SK-N-SH treated with all-trans-retinoic acid at 6 μM for 48 hours (cell line): ENCODE measurements at regions not wholly inside any gene's neighbourhood (a gene's known extent, or its start where the extent isn't known, plus 50 kb on each side); places are given as distances from the start of the nearest gene placed in this dataset.

Source experiments
- ARNTL ChIP-seq: fragments of 450-650 bp; formaldehyde crosslinking; IDR thresholded peaks from 2 replicates; pipeline ENCODE4 v1.5.0; 2020; ENCODE audit warnings: low read depth, mild to moderate bottlenecking, moderate library complexity, borderline replicate concordance
- CREB5 ChIP-seq: fragments of 250-450 bp; sonication (Bioruptor Pico); IDR thresholded peaks from 2 replicates; pipeline ENCODE4 v1.5.1; 2020; ENCODE audit warnings: low read depth, mild to moderate bottlenecking, moderate library complexity
- ZFP3 ChIP-seq: fragments of 250-450 bp; sonication (Bioruptor Pico); IDR thresholded peaks from 2 replicates; pipeline ENCODE4 v1.5.0; 2020; ENCODE audit warnings: mild to moderate bottlenecking, moderate library complexity
- ZFP30 ChIP-seq: fragments of 450-650 bp; formaldehyde crosslinking; IDR thresholded peaks from 2 replicates; pipeline ENCODE4 v1.5.0; 2022; ENCODE audit warnings: mild to moderate bottlenecking, moderate library complexity
- TF ChIP-seq, protein P1 (sequence below): fragments of 250-450 bp; sonication (Bioruptor Pico); IDR thresholded peaks from 2 replicates; pipeline ENCODE4 v1.5.1; 2021; ENCODE audit warnings: mild to moderate bottlenecking, moderate library complexity

- TF ChIP-seq ZFP3 (CRISPR knock-in tag): no peak
- TF ChIP-seq ARNTL: no peak
- TF ChIP-seq ZFP30 (CRISPR knock-in tag): no peak
- TF ChIP-seq, protein P1, sequence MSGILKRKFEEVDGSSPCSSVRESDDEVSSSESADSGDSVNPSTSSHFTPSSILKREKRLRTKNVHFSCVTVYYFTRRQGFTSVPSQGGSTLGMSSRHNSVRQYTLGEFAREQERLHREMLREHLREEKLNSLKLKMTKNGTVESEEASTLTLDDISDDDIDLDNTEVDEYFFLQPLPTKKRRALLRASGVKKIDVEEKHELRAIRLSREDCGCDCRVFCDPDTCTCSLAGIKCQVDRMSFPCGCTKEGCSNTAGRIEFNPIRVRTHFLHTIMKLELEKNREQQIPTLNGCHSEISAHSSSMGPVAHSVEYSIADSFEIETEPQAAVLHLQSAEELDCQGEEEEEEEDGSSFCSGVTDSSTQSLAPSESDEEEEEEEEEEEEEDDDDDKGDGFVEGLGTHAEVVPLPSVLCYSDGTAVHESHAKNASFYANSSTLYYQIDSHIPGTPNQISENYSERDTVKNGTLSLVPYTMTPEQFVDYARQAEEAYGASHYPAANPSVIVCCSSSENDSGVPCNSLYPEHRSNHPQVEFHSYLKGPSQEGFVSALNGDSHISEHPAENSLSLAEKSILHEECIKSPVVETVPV (CRISPR knock-in tag): no peak
- no peak for TF ChIP-seq CREB5 (CRISPR knock-in tag)
These were observed 282.2 kb downstream of the MAF start for GRCh38 chr16:79318143-79318899.
